MM.1S (cell line): ENCODE measurements at regions not wholly inside any gene's neighbourhood (a gene's known extent, or its start where the extent isn't known, plus 50 kb on each side); places are given as distances from the start of the nearest gene placed in this dataset.

Source experiments
- EZH2 ChIP-seq: fragments of 300-600 bp; sonication (generic); optimal IDR thresholded peaks from 2 replicates; pipeline ENCODE3; 2017; ENCODE audit warnings: low read depth, mild to moderate bottlenecking, antibody characterized with exemption, low read length, mixed read lengths
- TF ChIP-seq, protein P1 (sequence below): fragments of 300-600 bp; sonication (generic); IDR thresholded peaks from 2 replicates; pipeline ENCODE4 v1.5.1; 2016; ENCODE audit warnings: antibody characterized with exemption, low read length, mixed read lengths

DNA sequence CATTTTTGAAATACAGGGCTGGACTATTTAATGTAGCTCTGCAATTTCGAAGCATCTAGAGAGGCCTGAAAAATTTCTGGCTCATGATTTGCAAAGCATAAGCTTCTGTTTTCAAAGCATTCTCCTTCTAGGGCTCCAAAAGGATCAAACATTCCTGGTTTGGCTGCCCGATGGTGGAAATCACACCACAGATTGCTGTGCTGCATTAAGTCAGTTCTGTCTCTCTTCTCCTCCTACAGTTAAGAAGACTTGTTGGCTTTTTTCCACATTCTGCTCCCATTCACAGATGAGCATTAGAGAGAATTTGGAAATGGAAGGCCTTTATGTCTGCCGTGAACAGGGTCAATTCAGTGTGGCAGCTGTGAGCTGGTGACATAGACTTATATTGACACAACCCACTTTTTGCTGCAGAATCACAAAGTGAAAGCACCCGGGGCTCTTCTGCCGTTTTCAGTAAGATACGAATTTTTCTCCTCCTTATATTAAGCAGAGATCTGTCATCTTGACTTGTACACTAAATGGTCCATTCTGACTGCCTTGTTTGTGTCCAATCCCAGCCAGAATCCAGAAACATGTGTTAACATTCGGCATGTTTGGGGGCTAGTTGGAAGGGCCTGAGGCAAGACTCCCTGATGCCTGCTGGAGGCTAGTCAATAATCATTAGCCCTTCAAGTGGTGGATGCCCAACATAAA is 330.8 kb upstream of the DEFB112 start:
- TF ChIP-seq, protein P1, sequence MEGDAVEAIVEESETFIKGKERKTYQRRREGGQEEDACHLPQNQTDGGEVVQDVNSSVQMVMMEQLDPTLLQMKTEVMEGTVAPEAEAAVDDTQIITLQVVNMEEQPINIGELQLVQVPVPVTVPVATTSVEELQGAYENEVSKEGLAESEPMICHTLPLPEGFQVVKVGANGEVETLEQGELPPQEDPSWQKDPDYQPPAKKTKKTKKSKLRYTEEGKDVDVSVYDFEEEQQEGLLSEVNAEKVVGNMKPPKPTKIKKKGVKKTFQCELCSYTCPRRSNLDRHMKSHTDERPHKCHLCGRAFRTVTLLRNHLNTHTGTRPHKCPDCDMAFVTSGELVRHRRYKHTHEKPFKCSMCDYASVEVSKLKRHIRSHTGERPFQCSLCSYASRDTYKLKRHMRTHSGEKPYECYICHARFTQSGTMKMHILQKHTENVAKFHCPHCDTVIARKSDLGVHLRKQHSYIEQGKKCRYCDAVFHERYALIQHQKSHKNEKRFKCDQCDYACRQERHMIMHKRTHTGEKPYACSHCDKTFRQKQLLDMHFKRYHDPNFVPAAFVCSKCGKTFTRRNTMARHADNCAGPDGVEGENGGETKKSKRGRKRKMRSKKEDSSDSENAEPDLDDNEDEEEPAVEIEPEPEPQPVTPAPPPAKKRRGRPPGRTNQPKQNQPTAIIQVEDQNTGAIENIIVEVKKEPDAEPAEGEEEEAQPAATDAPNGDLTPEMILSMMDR, result no peak
- TF ChIP-seq EZH2, result no peak
